ENCODE measurements at regions not wholly inside any gene's neighbourhood (a gene's known extent, or its start where the extent isn't known, plus 50 kb on each side); places are given as distances from the start of the nearest gene placed in this dataset.

DNA sequence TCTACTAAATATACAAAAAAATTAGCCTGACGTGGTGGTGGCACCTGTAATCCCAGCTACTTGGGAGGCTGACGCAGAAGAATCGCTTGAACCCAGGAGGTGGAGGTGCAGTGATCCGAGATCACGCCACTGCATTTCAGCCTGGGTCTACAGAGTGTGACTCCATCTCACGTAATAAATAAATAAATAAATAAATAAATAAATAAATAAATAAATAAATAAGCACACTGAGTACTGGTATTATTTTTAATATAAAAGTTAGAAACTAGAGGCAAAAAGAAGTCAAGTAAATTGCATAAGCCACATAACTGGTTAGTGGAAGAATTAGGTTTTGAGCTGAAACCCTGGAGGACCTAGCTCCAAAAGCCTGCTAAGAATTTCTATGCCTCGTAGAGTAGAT is 1262.7 kb upstream of the PABPC4L start:
- TF ChIP-seq ZFX (IDR thresholded peaks at IDR 0.05) (no peak), CTCF (conservative IDR thresholded peaks at IDR 0.05) (no peak)
